HuH-7.5 (cell line): ENCODE measurements at regions not wholly inside any gene's neighbourhood (a gene's known extent, or its start where the extent isn't known, plus 50 kb on each side); places are given as distances from the start of the nearest gene placed in this dataset.

Source experiments
- DNase-seq: peaks from one replicate; pipeline ENCODE4 v3.0.0; 2011; ENCODE audit warnings: low spot score

DNA sequence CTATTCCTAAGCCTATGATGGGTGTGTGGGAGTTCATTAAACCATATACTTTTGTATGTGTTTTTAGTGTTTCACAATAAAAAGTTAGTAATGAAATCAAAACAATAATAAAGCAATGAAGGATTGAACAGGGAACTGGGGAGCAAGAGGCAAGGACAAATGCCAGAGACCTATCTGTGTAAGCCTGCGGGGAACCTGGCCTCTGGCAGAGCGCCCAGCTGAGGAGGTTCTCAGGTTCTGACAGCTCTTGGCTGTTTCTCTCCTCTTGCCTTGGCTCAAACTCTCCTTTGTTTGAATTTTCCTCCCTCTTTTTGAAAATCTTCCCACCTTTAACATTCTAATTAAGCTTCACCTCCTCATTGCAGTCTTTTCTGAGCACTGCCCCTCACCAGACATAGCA lies 200.0 kb upstream of the NCKAP5 start:
- no peak for DNase-seq

DNA sequence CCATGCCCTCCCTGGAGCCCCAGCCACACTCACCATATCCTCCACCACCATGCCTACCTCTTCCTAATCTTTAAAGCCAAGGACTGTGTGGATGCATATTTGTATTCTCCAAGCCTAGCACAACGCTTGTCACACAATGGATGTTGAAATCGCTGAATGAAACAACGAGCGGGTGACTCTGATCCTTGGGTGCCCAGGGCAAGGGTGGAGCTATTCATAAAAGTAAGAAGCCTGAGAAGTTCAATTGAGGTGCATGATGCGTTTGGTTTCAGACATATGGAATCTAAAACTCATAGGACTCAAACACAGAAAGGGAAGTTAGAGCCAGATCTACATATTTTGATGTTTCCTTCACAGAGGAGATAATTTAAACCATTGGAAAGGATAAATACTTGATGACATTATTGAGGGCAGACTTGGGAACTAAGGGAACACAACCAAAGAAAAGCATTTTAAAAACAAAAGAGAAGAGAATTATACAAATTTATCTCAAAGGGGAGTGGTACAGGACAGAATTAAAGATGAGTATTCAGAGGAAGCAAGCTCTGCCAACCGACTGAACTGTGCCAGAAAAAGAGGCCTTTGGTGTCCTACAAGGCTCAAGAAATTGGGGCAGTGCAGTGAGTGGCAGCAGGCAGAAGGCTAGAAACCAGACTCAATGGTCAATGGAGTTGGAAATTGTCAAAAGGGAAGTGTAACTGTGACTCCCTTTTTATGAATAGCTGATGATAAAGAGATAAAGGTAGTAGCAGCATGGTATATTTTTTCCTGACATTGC lies 200.6 kb upstream of the NCKAP5 start:
- no peak for DNase-seq

DNA sequence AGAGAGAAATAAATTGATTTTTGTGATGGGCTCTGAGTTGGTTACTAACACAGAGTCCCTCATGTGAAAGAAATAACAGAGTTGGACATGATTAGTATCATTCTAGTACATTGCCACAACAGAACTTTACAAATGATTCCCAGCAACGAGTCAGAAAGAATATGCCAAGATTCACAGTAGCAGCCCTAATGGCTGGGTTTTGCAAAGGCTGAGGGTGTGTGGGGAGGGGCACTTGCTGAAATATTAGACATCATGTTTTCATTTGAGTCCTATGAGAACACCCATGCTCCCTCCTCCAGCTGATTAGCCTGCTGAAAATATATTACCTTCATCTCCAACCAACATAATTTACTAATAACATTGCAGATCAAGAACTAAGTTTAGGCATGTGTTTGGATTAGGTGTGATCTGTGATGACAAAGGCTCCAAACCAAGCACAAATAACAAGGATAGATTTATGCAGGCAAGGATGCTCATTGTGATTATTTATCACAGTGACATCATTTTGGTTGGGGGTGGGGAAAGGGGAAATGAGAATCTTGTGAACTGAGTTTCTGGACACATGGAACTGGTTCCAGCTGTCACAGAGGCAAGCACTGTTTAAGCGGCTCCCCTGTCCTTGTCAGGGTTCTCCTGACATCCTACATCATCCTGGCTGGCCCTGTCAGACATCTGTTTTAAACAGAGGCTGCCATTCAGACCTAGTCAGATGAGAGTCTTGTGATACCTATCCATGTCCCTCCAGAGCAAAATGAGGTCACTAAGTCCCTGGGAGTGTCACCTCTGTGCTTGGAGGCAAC lies 205.8 kb upstream of the NCKAP5 start:
- no peak for DNase-seq

DNA sequence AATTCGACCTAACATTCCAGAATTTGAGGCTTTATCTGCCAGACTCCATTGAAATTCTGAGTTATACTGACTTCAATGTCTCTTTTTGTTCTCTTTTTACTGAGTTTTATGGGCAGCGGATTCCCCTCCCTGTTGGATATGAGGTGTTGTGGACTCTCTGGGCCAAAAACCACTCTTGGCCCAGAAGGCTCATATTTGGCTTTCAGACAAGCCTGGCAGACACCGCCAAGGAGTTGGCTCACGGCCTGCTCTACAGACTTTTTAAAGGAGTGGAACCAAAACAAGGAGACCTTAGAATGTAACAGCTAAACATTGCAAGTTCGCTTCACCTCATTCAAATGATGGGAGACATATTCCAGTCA lies 206.4 kb upstream of the NCKAP5 start:
- DNase-seq, result no peak

GRCh38 chr2:133776936-133777573 lies 208.8 kb upstream of the NCKAP5 start:
- no peak for DNase-seq

DNA sequence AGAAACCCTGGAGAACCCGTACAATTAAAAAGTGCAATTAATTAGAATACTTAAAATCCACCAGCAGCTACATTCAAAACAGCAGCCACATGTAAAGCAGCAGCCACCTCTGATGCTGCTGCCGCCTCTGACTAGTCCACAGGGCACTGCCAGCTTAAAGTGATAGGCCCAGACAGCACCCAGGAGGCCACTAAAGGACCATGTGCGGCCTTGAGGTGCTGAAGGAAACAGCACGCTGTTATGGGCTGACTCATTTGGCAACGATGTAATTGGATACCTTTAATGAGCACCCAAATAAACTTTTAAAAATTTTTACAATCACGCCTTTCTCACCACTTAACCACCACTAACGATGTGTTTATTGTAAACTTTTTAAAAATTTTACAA lies 209.3 kb upstream of the NCKAP5 start:
- no peak for DNase-seq

DNA sequence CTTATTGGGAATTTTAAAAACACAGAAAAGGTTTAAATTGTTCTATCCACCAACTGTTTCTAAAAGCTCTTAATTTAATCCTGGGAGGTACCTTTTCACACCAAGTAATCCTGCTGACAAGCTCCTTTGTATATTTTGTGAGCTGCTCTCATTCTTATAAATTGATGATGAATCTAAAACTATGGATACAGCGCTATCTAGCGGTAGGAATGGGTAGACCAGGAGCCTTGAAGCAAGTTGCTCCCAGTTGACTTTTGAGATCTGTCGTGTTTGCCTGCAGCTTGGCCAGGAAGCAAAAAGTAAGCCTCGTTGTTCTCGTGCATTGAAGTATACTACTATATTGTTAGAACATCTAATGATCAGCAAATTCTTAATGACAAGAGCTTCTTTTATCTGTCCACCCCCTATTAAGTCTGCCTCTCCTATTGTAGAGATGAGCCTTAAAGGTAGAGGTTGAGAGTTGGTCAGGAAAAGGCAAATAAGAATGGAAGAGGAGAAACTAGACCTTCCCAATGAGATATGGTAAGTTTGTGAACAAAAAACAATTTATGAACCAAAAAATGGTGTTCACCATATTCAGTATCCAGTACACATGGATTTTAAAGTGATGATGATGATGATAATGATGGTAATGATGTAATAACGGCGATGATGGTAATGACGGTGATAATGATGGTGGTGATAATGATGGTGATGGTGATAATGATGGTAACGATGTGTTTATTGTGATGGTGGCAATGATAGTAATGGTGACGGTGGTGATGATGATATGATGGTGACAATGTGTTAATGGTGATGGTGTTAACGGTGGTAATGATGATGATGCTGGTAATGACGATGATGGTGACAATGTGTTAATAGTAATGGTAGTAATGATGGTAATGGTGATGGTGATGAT lies 212.1 kb upstream of the NCKAP5 start:
- peak; percentile 22 for DNase-seq

GRCh38 chr2:133780997-133781513 lies 212.8 kb upstream of the NCKAP5 start:
- no peak for DNase-seq

GRCh38 chr2:133787207-133787606 lies 218.9 kb upstream of the NCKAP5 start:
- no peak for DNase-seq

- no peak for DNase-seq
Observed at GRCh38 chr2:133787651-133788050, 219.4 kb upstream of the NCKAP5 start.

DNA sequence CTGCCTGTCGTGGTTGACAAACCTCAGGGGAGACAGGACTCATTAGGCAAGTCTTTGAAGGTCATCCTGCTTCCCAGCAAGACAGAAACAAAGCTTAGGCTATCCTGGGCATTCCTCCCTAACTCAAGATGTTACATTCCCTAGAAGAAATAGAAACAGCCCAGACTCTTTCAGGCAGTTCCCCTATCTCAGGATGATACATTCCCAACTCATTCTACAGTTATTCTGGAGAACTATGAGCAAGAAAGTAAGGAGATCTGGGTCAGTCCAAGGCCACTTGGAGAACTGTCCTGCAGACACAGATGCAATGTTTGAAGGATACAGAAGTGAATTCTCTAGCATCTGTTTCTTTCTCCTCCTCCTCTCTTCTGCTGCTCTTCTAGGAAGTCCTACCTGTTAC lies 220.1 kb upstream of the NCKAP5 start:
- DNase-seq, result no peak

DNA sequence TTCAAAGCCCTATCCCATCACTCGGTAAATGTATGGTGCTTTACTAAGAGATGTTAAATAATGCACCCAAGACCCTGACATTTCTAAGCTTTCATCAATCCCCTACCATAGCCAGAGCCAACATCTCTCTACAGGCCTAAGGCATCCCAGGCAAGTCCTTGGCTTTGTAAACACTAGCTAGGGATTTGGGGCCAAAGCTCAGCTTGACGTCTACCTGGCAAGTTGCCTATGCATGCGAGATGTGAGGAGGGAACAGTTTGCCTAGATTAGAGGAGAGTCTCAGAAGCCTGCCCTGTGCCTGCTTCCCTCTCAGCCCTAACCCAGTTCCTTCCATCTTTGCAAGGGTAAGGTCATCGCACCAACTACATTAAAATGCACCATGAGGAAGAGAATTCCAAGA lies 221.5 kb upstream of the NCKAP5 start:
- DNase-seq, result peak; percentile 14

DNA sequence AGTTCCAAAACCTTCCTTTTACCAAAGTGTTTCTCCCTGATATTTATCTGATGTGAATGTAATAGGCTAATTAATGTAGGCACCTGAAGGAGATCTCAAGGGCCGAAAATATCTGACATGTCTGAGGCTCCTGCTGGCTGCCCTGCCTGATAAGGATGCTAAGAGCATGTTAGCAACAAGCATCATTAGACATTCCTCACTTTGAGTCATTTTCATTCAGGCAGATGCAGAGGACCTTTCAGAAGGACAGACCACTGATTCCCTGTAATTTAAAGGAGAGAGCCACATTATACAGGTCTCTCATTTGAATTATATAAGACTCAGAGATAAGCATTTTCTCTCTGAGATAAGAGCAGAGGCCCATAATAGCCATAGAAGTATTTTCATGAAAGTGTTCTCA lies 222.4 kb upstream of the NCKAP5 start:
- no peak for DNase-seq

- no peak for DNase-seq
Observed at GRCh38 chr2:133791191-133791590, 222.9 kb upstream of the NCKAP5 start.

DNA sequence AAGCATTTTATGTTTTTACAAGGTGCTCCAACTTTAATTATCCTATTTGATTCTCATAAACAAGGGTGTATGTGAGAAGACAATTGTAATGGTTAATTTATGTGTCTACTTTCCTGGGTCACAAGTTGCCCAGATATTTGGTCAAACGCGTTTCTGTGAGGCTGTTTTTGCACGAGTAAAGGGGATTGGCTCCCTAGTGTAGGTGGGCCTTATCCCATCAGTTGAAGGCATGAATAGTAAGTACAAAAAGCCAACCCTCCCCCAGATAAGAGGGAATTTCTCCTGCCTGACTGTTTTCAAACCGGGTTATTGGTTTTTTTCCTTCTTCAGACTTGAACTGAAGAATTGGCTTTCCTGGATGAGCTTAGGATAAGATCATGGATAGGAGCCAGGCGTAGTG lies 224.0 kb upstream of the NCKAP5 start:
- no peak for DNase-seq

DNA sequence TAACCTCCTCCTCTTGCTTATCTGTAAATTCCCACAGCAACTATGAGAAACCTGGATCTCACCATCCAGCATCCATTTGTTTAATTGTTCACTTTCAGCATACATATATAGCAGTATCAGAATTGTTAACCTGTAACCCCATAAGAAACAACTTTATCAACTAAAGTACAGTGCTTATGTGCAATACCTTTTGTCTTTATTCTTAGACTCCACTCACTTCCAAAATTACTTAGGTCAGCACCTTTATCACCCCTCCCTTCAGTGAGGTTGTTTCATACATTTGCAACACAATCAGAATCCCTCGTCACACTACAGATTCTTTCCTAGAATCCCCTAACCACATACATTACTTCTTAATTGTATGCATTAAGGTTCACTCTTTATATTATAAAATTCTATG lies 225.9 kb upstream of the NCKAP5 start:
- DNase-seq, result no peak

DNA sequence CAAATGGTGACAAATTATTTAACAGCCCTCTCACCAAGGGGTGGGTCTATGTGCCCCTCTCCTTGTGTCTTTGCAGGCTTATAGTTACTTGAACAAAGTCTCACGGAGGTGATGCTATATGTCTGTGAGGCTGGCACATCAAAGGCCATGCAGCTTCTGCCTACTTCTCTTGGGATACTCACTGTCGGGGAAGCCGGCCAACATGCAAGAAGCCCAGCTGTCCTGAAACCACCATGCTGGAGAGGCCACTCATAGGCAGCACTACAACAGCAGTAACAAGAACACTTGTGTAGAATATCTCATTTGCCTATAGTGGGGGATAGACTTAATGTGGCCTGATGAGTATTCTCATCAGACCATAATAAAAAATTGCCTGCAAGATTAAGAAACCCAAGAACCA lies 233.7 kb upstream of the NCKAP5 start:
- no peak for DNase-seq

GRCh38 chr2:133802409-133803039 lies 234.3 kb upstream of the NCKAP5 start:
- DNase-seq, result no peak

GRCh38 chr2:133806564-133806963 lies 238.3 kb upstream of the NCKAP5 start:
- DNase-seq, result no peak

DNA sequence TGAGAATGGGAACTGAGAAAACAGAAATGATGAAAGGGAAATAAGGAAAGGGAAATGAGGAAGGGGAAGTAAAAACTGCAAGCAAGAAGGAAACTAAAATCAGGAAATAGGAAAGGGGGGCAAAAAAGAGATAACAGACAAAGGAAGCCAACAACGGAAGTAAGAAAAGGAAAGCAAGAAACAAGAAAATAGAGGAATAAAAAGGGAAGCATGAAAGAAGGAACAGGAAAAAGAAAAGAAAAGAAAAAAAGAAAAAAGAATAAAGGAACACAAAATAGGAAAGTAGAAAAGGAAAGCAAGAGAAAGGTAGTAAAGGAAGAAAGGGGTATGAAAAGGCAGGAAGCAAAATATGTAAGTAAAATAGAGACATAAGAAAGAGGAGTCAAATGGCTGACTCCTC lies 241.2 kb upstream of the NCKAP5 start:
- no peak for DNase-seq

- DNase-seq, result no peak
Observed at GRCh38 chr2:133810559-133810958, 242.3 kb upstream of the NCKAP5 start.
